OCI-LY1 (cell line): ENCODE measurements at regions not wholly inside any gene's neighbourhood (a gene's known extent, or its start where the extent isn't known, plus 50 kb on each side); places are given as distances from the start of the nearest gene placed in this dataset.

Source experiments
- EZH2 ChIP-seq: fragments of 200-600 bp; sonication (generic), shearing (Covaris generic); IDR thresholded peaks from 2 replicates; pipeline ENCODE4 v1.8.0; 2017; ENCODE audit warnings: borderline replicate concordance, mixed run types, mild to moderate bottlenecking, antibody characterized with exemption, low read length, moderate library complexity, mixed read lengths
- TF ChIP-seq, protein P1 (sequence below): fragments of 200-600 bp; sonication (generic), shearing (Covaris generic); IDR thresholded peaks from 2 replicates; pipeline ENCODE4 v1.5.1; 2017; ENCODE audit warnings: mild to moderate bottlenecking, antibody characterized with exemption, low read length, moderate library complexity, mixed read lengths

DNA sequence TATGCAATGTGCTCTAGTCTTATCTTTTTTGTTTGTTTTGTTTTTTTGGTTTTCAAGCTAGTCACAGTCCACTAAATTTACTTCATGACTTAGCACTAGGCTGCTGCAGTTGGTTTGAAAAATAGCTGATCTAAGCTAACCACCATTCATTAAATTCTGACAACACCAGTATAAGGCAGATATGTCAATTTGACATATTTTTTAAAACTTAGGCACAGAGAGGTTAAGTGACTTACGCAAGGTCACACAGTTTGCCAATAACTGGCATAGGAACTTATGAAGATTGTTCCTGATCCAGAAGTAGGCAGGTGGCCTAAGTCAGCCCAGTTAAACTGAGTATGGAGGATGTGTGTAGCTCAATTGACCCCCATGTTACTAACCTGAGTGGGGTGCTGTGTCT is 377.3 kb upstream of the NFE2L3 start:
- TF ChIP-seq, protein P1, sequence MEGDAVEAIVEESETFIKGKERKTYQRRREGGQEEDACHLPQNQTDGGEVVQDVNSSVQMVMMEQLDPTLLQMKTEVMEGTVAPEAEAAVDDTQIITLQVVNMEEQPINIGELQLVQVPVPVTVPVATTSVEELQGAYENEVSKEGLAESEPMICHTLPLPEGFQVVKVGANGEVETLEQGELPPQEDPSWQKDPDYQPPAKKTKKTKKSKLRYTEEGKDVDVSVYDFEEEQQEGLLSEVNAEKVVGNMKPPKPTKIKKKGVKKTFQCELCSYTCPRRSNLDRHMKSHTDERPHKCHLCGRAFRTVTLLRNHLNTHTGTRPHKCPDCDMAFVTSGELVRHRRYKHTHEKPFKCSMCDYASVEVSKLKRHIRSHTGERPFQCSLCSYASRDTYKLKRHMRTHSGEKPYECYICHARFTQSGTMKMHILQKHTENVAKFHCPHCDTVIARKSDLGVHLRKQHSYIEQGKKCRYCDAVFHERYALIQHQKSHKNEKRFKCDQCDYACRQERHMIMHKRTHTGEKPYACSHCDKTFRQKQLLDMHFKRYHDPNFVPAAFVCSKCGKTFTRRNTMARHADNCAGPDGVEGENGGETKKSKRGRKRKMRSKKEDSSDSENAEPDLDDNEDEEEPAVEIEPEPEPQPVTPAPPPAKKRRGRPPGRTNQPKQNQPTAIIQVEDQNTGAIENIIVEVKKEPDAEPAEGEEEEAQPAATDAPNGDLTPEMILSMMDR = no peak
- no peak for TF ChIP-seq EZH2
